H9 (cell line): ENCODE measurements at regions not wholly inside any gene's neighbourhood (a gene's known extent, or its start where the extent isn't known, plus 50 kb on each side); places are given as distances from the start of the nearest gene placed in this dataset.

Experiments
- DNase-seq: peaks from one replicate; pipeline ENCODE4 v3.0.0-alpha.2; 2017
- H2AFZ ChIP-seq: one replicate; pipeline ENCODE4 v1.6.1; 2013; ENCODE audit warnings: mild to moderate bottlenecking, low read length, control low read depth, moderate library complexity
- H2AK5ac ChIP-seq: 2 replicates; pipeline ENCODE4 v1.6.1; 2013; ENCODE audit warnings: low read length, control low read depth, mixed read lengths; ENCODE audit not compliant: insufficient read length
- H2BK120ac ChIP-seq: one replicate; pipeline ENCODE4 v1.6.1; 2013; ENCODE audit warnings: low read depth, mild to moderate bottlenecking, low read length, control low read depth, inconsistent platforms; ENCODE audit not compliant: poor library complexity, severe bottlenecking
- H2BK12ac ChIP-seq: 2 replicates; pipeline ENCODE4 v1.6.1; 2013; ENCODE audit warnings: low read length, control low read depth, mixed read lengths, low read depth; ENCODE audit not compliant: insufficient read length
- H2BK15ac ChIP-seq: 2 replicates; pipeline ENCODE4 v1.6.1; 2013; ENCODE audit warnings: low read depth, low read length, control low read depth
- H2BK20ac ChIP-seq: one replicate; pipeline ENCODE4 v1.6.1; 2013; ENCODE audit warnings: low read depth, mild to moderate bottlenecking, low read length, control low read depth, inconsistent platforms; ENCODE audit not compliant: poor library complexity, severe bottlenecking
- H2BK5ac ChIP-seq: 2 replicates; pipeline ENCODE4 v1.6.1; 2013; ENCODE audit warnings: low read length, control low read depth, mixed read lengths; ENCODE audit not compliant: insufficient read length
- H3K14ac ChIP-seq: 2 replicates; pipeline ENCODE4 v1.6.1; 2013; ENCODE audit warnings: low read length, control low read depth; ENCODE audit not compliant: insufficient read depth
- H3K18ac ChIP-seq: 2 replicates; pipeline ENCODE4 v1.6.1; 2013; ENCODE audit warnings: low read depth, mild to moderate bottlenecking, mixed read lengths, low read length, control low read depth; ENCODE audit not compliant: insufficient read length
- H3K23ac ChIP-seq: 2 replicates; pipeline ENCODE4 v1.6.1; 2013; ENCODE audit warnings: low read length, control low read depth, mixed read lengths, low read depth; ENCODE audit not compliant: insufficient read length
- H3K23me2 ChIP-seq: 2 replicates; pipeline ENCODE4 v1.6.1; 2013; ENCODE audit warnings: low read depth, mild to moderate bottlenecking, mixed read lengths, low read length, control low read depth; ENCODE audit not compliant: insufficient read length, poor library complexity, severe bottlenecking
- H3K27ac ChIP-seq: 2 replicates; pipeline ENCODE4 v1.5.1; 2013; ENCODE audit warnings: low read length, control low read depth, mixed read lengths, low read depth; ENCODE audit not compliant: insufficient read length
- H3K27me3 ChIP-seq: 2 replicates; pipeline ENCODE4 v1.6.1; 2013; ENCODE audit warnings: low read length, control low read depth, inconsistent platforms; ENCODE audit not compliant: insufficient read depth
- H3K4ac ChIP-seq: 2 replicates; pipeline ENCODE4 v1.6.1; 2013; ENCODE audit warnings: low read depth, mild to moderate bottlenecking, control low read depth, inconsistent platforms, low read length, moderate library complexity
- H3K4me1 ChIP-seq: 2 replicates; pipeline ENCODE4 v1.6.1; 2013; ENCODE audit warnings: low read length, control low read depth, inconsistent platforms; ENCODE audit not compliant: insufficient read depth
- H3K4me2 ChIP-seq: 2 replicates; pipeline ENCODE4 v1.6.1; 2013; ENCODE audit warnings: low read length, control low read depth, mixed read lengths; ENCODE audit not compliant: insufficient read length, insufficient read depth
- H3K56ac ChIP-seq: 2 replicates; pipeline ENCODE4 v1.6.1; 2013; ENCODE audit warnings: low read depth, mild to moderate bottlenecking, mixed read lengths, low read length, control low read depth; ENCODE audit not compliant: insufficient read length
- H3K79me1 ChIP-seq: 2 replicates; pipeline ENCODE4 v1.6.1; 2013; ENCODE audit warnings: low read depth, mild to moderate bottlenecking, moderate library complexity, low read length, control low read depth, inconsistent platforms; ENCODE audit not compliant: insufficient read depth, poor library complexity, severe bottlenecking
- H3K79me2 ChIP-seq: 2 replicates; pipeline ENCODE4 v1.6.1; 2013; ENCODE audit warnings: low read length, control low read depth, inconsistent platforms; ENCODE audit not compliant: insufficient read depth
- H3K9ac ChIP-seq: 2 replicates; pipeline ENCODE4 v1.6.1; 2013; ENCODE audit warnings: low read length, control low read depth, mixed read lengths; ENCODE audit not compliant: insufficient read length; ENCODE audit errors: extremely low read depth
- H3K9me3 ChIP-seq: one replicate; pipeline ENCODE4 v1.6.1; 2013; ENCODE audit warnings: low read depth, low read length, inconsistent platforms; ENCODE audit not compliant: control insufficient read depth
- H3T11ph ChIP-seq: one replicate; pipeline ENCODE4 v1.6.1; 2013; ENCODE audit warnings: mild to moderate bottlenecking, low read length, control low read depth, inconsistent platforms
- H4K20me1 ChIP-seq: one replicate; pipeline ENCODE4 v1.6.1; 2013; ENCODE audit not compliant: control insufficient read depth, insufficient read length, insufficient read depth
- H4K5ac ChIP-seq: 2 replicates; pipeline ENCODE4 v1.6.1; 2013; ENCODE audit warnings: low read depth, mild to moderate bottlenecking, mixed read lengths, low read length, control low read depth; ENCODE audit not compliant: insufficient read length
- H4K8ac ChIP-seq: replicated peaks from 2 replicates; pipeline ENCODE4 v1.6.1; 2013; ENCODE audit warnings: low read length, control low read depth, mixed read lengths, low read depth; ENCODE audit not compliant: insufficient read length
- H4K91ac ChIP-seq: 2 replicates; pipeline ENCODE4 v1.6.1; 2013; ENCODE audit warnings: low read depth, mild to moderate bottlenecking, moderate library complexity, mixed read lengths, low read length, control low read depth; ENCODE audit not compliant: insufficient read length
- H3K27ac Mint-ChIP-seq, 3 experiments: 2 replicates in 2 of 3; 3 replicates in 1 of 3; pipeline ENCODE4 v1.8.0; 2020 to 2021; ENCODE audit warnings: mixed read lengths in 3 of 3, mild to moderate bottlenecking in 1 of 3, moderate library complexity in 1 of 3
- H3K27me3 Mint-ChIP-seq: 2 replicates; pipeline ENCODE4 v1.8.0; 2021; ENCODE audit warnings: low read depth, mild to moderate bottlenecking, moderate library complexity, mixed read lengths
- H3K36me3 Mint-ChIP-seq, 3 experiments: 2 replicates in 2 of 3; 3 replicates in 1 of 3; pipeline ENCODE4 v1.8.0; 2020 to 2021; ENCODE audit warnings: low read depth in 3 of 3, mixed read lengths in 3 of 3; ENCODE audit not compliant: insufficient read depth in 1 of 3
- H3K4me1 Mint-ChIP-seq, 2 experiments: 2 replicates each; pipeline ENCODE4 v1.8.0; 2020; ENCODE audit warnings: mixed read lengths in 2 of 2
- H3K4me3 Mint-ChIP-seq, 2 experiments: 2 replicates in 1 of 2; 3 replicates in 1 of 2; pipeline ENCODE4 v1.8.0; 2020 to 2021; ENCODE audit warnings: mild to moderate bottlenecking in 2 of 2, mixed read lengths in 2 of 2, moderate library complexity in 1 of 2
- H3K9me3 Mint-ChIP-seq, 2 experiments: 2 replicates in 1 of 2; 3 replicates in 1 of 2; pipeline ENCODE4 v1.8.0; 2020; ENCODE audit warnings: mild to moderate bottlenecking in 2 of 2, mixed read lengths in 2 of 2, moderate library complexity in 1 of 2
- WGBS: extraction: QIAGEN DNeasy Blood & Tissue Kit; methylation state at CpG from one replicate; pipeline ENCODE4 v1.1.7; 2013; ENCODE audit warnings: missing lambda C conversion rate, low lambda C conversion rate, mixed read lengths; ENCODE audit not compliant: insufficient read length; ENCODE audit errors: extremely low coverage; 5-methylcytosine and 5-hydroxymethylcytosine counted together
- TF ChIP-seq, protein P1 (sequence below): fragments of 200-600 bp; sonication (generic); conservative IDR thresholded peaks from 3 replicates; pipeline ENCODE4 v1.8.0; 2021; ENCODE audit warnings: antibody characterized with exemption, mild to moderate bottlenecking

DNA sequence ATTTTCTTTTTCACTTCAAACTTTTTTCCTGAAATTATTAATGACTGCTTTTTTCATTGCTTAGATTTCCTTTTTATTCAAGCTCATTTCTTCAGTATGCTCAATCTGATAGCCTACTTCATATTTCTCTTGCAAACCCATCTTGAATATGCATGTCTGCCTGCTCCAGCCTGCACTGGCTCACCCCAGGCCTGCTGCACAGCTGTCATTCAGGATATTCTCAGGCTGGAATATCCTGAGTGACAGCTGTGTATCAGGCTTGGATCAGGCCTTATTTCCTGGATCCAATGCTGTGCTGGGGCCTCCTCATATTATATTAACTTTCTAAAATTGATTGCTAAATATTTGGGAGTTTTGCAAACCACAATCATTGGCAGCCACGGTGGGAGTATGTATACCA is 120.2 kb upstream of the TNS3 start:
- H3K9ac ChIP-seq: no peak overlapping the region
- no peaks in the 10 kb centered on the region for H3K27me3 ChIP-seq
- DNase-seq: no peak
- H2AFZ ChIP-seq: no peak overlapping the region
- no peaks in the 10 kb centered on the region for H3K4me1 ChIP-seq
- TF ChIP-seq, protein P1, sequence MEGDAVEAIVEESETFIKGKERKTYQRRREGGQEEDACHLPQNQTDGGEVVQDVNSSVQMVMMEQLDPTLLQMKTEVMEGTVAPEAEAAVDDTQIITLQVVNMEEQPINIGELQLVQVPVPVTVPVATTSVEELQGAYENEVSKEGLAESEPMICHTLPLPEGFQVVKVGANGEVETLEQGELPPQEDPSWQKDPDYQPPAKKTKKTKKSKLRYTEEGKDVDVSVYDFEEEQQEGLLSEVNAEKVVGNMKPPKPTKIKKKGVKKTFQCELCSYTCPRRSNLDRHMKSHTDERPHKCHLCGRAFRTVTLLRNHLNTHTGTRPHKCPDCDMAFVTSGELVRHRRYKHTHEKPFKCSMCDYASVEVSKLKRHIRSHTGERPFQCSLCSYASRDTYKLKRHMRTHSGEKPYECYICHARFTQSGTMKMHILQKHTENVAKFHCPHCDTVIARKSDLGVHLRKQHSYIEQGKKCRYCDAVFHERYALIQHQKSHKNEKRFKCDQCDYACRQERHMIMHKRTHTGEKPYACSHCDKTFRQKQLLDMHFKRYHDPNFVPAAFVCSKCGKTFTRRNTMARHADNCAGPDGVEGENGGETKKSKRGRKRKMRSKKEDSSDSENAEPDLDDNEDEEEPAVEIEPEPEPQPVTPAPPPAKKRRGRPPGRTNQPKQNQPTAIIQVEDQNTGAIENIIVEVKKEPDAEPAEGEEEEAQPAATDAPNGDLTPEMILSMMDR: no peak
- H3K4me3 Mint-ChIP-seq: no peak overlapping the region
- no peaks in the 10 kb centered on the region for H3K79me2 ChIP-seq
- H2BK15ac ChIP-seq: no peak overlapping the region
- H3K23me2 ChIP-seq: no peaks in the 10 kb centered on the region
- no CpG with 5 or more reads among the region's 1 CpG for WGBS
- no peaks in the 10 kb centered on the region for H3K9me3 ChIP-seq
- H3K27ac Mint-ChIP-seq: no peak overlapping the region
- H4K8ac ChIP-seq: no peak overlapping the region
- no peaks in the 10 kb centered on the region for H3K9me3 Mint-ChIP-seq
- H3K56ac ChIP-seq: no peak overlapping the region
- no peak overlapping the region for H3K23ac ChIP-seq
- H3K79me1 ChIP-seq: no peaks in the 10 kb centered on the region
- no peak overlapping the region for H3K27ac ChIP-seq
- no peak overlapping the region for H4K5ac ChIP-seq
- H3K4ac ChIP-seq: no peak overlapping the region
- no peaks in the 10 kb centered on the region for H3K36me3 Mint-ChIP-seq
- H3K27me3 Mint-ChIP-seq: peaks cover 7% of the 10 kb centered on the region
- no peak overlapping the region for H4K91ac ChIP-seq
- H3K18ac ChIP-seq: no peak overlapping the region
- no peak overlapping the region for H2AK5ac ChIP-seq
- no peak overlapping the region for H2BK12ac ChIP-seq
- H2BK120ac ChIP-seq: no peak overlapping the region
- no peaks in the 10 kb centered on the region for H4K20me1 ChIP-seq
- H3T11ph ChIP-seq: no peak overlapping the region
- peaks cover 2% of the 10 kb centered on the region in 2 experiments; a peak in 1 of 4 replicates for H3K4me1 Mint-ChIP-seq
- no peak overlapping the region for H2BK5ac ChIP-seq
- H3K4me2 ChIP-seq: no peak overlapping the region
- H3K14ac ChIP-seq: no peak overlapping the region
- no peak overlapping the region for H2BK20ac ChIP-seq
